ENCODE measurements at regions not wholly inside any gene's neighbourhood (a gene's known extent, or its start where the extent isn't known, plus 50 kb on each side); places are given as distances from the start of the nearest gene placed in this dataset.

GRCh38 chr12:91836264-91836663 lies 309.4 kb downstream of the BTG1 start:
- TF ChIP-seq, protein P1, sequence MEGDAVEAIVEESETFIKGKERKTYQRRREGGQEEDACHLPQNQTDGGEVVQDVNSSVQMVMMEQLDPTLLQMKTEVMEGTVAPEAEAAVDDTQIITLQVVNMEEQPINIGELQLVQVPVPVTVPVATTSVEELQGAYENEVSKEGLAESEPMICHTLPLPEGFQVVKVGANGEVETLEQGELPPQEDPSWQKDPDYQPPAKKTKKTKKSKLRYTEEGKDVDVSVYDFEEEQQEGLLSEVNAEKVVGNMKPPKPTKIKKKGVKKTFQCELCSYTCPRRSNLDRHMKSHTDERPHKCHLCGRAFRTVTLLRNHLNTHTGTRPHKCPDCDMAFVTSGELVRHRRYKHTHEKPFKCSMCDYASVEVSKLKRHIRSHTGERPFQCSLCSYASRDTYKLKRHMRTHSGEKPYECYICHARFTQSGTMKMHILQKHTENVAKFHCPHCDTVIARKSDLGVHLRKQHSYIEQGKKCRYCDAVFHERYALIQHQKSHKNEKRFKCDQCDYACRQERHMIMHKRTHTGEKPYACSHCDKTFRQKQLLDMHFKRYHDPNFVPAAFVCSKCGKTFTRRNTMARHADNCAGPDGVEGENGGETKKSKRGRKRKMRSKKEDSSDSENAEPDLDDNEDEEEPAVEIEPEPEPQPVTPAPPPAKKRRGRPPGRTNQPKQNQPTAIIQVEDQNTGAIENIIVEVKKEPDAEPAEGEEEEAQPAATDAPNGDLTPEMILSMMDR (IDR thresholded peaks at IDR 0.05; ENCODE audit: low read length) = no peak
- no peak for TF ChIP-seq EZH2 (optimal IDR thresholded peaks at IDR 0.05; ENCODE audit: low read depth, low read length)
- no peak for TF ChIP-seq EZH2phosphoT487 (IDR thresholded peaks at IDR 0.05; ENCODE audit: low read length)
